GM21723 (cell line): ENCODE measurements at regions not wholly inside any gene's neighbourhood (a gene's known extent, or its start where the extent isn't known, plus 50 kb on each side); places are given as distances from the start of the nearest gene placed in this dataset.
"Not testable (repeated sequence)": the region's sequence is repeated elsewhere in the genome, so short reads cannot be mapped to it uniquely, and the experiment has no call there.

Experiments used
- ATAC-seq: cut with Tn5 transposase; IDR thresholded peaks from one replicate; pipeline ENCODE4 v1.9.1; 2021; ENCODE audit warnings: mild to moderate bottlenecking, moderate library complexity; ENCODE audit not compliant: unreplicated experiment

DNA sequence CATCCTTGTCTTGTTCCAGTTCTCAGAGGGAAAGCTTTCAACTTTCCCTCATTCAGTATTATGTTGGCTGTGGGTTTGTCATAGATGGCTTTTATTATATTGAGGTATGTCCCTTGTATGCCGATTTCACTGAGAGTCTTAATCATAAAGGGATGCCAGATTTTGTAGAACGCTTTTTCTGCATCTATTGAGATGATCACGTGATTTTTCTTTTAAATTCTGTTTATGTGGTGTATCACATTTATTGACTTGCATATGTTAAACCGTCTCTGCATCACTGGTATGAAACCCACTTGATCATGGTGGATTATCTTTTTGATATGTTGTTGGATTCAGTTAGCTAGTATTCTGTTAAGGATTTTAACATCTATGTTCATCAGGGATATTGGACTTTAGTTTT, 313.7 kb upstream of the AMOT start:
- ATAC-seq: not testable (repeated sequence)

DNA sequence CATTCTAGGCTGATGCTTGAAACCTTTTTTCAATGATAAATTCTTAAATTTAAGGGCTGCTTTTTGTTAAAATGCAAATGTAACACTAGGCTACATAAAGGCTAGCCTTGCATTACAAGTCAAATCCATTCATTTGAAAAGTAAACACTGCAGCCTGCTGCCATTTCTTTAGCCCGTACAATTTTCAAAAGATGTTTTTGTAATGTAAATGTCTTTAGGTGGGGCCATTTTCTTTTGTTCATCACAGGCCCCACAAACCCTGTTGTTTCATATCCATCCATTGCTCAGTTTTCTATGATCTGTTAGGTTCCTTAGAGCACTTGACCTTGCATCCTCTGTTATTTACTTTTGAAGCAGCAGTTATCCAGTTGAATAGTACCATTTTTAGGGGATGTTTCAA, 296.2 kb upstream of the AMOT start:
- ATAC-seq: no peak

DNA sequence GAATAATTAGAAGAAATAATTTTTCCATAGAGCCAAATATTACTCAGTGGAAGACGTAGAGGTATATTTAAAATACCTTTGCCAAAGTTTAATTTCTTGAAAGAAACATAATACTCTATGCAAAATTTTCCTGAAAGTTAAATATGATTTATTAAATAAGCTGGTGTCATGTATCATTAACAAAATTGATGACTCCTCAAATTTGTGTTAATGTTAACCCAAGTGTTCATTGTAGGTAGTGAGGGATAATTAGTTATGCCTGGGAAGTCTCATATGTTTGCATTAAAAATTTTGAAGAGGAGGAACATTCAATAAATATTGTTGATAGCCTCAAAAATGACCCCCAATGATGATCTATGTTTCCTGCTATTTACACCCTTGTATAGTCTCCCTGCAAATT, 292.7 kb upstream of the AMOT start:
- ATAC-seq: no peak

- no peak for ATAC-seq
Observed at GRCh38 chrX:113124693-113125092, 284.1 kb upstream of the AMOT start.

DNA sequence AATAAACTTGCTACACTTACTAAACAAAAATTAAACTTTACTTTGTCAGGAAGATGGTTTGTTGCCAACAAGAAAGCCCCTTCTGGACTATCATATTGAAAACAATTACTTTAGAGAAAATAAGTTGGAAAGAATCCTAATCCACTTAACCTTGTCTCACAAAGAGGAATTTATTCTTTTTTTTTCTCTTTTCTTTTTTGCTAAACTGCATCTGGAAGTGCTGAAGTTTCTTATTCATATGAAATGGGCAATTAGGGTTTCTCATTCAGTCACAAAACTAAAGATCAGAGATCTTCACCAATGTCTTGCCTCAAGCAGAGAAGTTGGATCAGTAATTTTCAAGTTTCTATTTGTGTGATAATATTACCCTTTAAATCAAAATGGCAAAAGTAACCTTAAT, 234.9 kb upstream of the AMOT start:
- no peak for ATAC-seq

DNA sequence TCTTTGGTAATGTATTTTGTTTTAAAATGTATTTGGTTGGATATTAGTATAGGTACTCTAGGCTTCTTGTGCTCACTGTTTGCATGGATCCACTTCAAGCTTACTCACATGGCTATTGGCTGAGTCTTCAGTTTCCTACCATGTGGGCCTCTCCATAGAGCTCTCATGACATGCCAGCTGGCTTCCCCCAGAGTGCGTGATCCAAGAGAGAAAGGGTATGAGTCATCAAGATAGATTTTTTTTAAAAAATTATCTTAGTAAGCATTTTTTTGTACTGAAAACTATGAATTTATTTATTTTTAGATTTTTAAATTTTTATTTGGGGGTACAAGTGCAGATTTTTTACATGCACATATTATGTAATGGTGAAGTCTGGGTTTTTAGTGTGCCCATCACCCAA, 219.1 kb upstream of the AMOT start:
- no peak for ATAC-seq

DNA sequence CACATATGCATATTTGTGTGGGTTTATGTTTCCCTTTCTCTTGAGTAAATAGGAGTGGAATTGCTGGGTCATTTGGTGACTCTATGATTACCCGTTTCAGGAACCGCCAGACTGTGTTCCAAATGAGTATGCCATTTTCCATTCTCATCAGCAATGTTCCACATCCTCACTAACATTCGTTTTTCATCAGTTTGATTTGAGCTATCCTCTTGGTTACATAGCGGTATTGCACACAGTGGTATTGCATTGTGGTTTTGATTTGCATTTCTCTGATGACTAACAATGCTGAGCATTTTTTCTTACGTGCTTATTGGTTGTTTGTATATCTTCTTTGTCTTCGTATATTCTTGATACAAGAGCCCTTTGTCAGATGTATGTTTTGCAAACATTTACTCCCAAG, 218.0 kb upstream of the AMOT start:
- ATAC-seq: no peak

DNA sequence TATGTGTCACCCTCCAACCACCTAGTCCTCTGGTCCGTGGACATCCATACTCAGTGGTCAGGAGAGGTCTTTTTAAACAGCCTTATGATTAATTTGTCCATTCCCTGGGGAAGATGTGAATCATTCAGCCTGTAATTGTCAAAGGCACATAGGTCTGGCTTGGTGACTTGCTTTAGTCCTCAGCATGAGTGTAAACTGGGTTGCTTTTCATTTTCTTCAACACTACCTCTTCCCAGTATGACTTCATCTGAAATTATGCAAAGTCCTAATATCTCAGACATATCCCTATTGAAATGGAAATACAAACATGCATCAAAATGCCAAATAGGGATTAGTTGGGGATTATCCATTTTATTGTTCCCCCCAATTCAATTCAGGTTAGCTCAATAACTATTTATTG, 208.3 kb upstream of the AMOT start:
- no peak for ATAC-seq

GRCh38 chrX:113048480-113048879, 207.8 kb upstream of the AMOT start:
- ATAC-seq: no peak

- ATAC-seq: no peak
Observed at GRCh38 chrX:113033966-113034680, 193.5 kb upstream of the AMOT start.

DNA sequence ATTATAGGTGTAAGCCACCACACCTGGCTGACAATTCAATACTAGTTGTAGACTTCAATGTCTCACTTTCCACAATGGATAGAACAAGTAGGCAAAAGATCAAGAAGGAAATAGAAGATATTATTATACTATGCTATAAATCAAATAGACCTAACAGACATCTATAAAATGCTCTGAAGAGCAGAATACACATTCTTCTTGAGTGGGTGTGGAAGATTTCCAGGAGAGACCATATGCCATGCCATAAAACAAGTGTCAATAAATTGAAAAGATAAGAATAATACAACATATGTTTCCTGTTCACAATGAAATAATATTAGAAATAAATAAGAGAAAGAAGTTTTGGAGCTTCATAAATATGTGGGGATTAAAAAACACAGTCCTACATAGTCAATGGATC, 179.3 kb upstream of the AMOT start:
- no peak for ATAC-seq

GRCh38 chrX:113009837-113010236, 169.2 kb upstream of the AMOT start:
- no peak for ATAC-seq

- ATAC-seq: no peak
Observed at GRCh38 chrX:113009029-113009428, 168.4 kb upstream of the AMOT start.

GRCh38 chrX:113001836-113002235, 161.2 kb upstream of the AMOT start:
- no peak for ATAC-seq

GRCh38 chrX:112997991-112998390, 157.4 kb upstream of the AMOT start:
- ATAC-seq: no peak

DNA sequence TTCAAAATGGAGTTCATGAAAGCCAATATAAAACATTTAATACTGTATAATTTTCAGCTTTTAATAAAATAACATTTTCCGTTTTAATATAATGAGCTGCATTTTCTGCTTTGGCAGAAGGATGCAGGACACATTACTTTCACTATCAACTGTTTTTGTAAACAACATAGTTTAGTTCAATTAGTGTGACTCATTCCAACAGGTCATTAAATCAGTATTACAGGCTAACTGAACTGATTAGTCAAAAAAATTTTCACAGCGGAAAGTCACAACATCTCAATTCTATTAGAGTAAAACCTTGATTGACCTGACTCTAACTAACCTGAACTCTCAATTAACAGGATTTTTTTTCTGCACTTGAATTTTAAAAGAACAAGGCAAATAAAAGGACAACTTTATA, 151.2 kb upstream of the AMOT start:
- ATAC-seq: no peak

DNA sequence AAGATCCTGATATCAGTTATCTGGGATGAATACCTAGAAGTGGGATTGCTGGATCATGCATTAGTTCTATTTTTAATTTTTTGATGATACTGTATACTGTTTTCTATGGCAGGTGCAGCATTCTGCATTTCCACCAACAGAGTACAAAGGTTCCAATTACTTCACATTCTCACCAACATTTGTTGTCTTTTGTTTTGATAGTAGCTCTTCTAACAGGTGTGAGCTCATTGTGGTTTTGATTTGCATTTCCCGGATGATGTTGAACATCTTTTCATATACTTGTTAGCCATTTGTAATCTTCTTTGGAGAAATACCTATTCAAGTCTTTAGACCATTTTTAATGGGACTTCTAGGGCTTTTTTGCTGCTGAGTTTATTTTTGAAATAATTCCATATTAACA, 139.2 kb upstream of the AMOT start:
- no peak for ATAC-seq

- ATAC-seq: no peak
Observed at GRCh38 chrX:112968351-112969133, 127.9 kb upstream of the AMOT start.

GRCh38 chrX:112967903-112968302, 127.3 kb upstream of the AMOT start:
- no peak for ATAC-seq

GRCh38 chrX:112967341-112967740, 126.7 kb upstream of the AMOT start:
- ATAC-seq: no peak

DNA sequence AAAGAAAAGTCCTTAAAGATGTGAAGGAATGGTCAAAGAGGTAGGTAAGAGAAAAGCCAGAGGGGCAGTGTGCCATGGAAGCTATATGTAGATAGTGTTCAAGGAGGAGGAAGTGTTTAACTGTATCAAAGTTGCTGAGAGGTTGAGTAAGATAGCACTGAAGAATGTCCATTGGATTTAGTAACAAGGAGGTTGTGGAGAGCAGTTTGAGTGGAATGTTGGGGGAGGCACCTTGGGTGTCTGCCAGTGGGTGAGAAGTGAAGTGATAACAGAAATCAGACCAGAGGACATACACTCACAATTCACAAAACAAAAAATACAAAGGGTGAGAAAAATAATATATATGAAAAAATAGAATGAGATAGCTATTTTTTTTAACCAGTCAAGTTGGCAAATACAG, 121.3 kb upstream of the AMOT start:
- no peak for ATAC-seq

DNA sequence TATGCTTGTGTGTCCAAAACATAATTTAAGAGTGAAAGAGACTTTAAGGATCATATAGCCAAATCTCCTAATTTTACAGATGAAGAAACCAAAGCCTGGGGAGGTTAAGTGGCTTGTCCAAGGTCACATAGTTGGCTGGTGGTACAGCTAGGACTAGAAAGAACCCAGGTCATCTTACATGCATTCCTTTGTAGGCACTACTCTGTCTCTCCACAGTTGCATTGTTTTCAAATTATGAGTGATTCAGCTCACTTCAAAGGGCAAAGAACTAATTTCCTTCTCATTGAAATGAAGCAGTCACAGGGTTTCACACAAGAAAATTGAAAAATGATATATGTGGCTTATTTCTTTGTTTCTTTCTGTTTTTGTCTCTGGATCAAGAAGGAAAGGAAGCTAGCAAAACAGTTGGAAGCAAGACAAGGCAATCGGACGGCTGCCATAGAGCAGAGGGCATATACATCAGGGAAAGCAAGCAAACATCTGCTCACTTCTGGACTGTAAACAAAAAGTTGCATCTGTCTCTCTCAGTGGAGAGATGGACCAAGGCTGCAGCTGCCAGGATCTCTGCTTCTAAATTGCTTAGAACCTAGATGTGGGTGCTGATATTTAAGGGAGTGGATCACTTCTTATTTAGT, 107.5 kb upstream of the AMOT start:
- ATAC-seq: no peak
